Duodenal mucosa (tissue), 2 donors: ENCODE measurements at regions not wholly inside any gene's neighbourhood (a gene's known extent, or its start where the extent isn't known, plus 50 kb on each side); places are given as distances from the start of the nearest gene placed in this dataset.

Experiments used
- H3K27ac ChIP-seq: one replicate; pipeline ENCODE4 v1.7.0; 2013; ENCODE audit warnings: low read depth, low read length
- H3K27me3 ChIP-seq, 2 donors: one replicate each; pipeline ENCODE4 v1.7.0; 2013; ENCODE audit warnings: low read length in 2 of 2, control low read depth in 1 of 2; ENCODE audit not compliant: insufficient read depth in 2 of 2, control insufficient read depth in 1 of 2
- H3K36me3 ChIP-seq, 2 donors: one replicate each; pipeline ENCODE4 v1.7.0; 2013; ENCODE audit warnings: low read length in 2 of 2, control low read depth in 1 of 2; ENCODE audit not compliant: insufficient read depth in 2 of 2, control insufficient read depth in 1 of 2
- H3K4me1 ChIP-seq, 2 donors: one replicate each; pipeline ENCODE4 v1.7.0; 2013; ENCODE audit warnings: low read length in 2 of 2, control low read depth in 1 of 2; ENCODE audit not compliant: insufficient read depth in 2 of 2, control insufficient read depth in 1 of 2
- H3K4me3 ChIP-seq, 2 donors: one replicate each; pipeline ENCODE4 v1.7.0; 2013; ENCODE audit warnings: low read length in 2 of 2, low read depth in 1 of 2
- H3K9ac ChIP-seq, 2 donors: one replicate each; pipeline ENCODE4 v1.7.0; 2013; ENCODE audit warnings: low read length in 2 of 2, low read depth in 1 of 2
- H3K9me3 ChIP-seq, 2 donors: one replicate each; pipeline ENCODE4 v1.7.0; 2013; ENCODE audit warnings: low read length in 2 of 2, control low read depth in 1 of 2; ENCODE audit not compliant: control insufficient read depth in 1 of 2

GRCh38 chr11:10927538-10927937 is 69.7 kb upstream of the ZBED5 start:
- H3K36me3 ChIP-seq: no peaks in the 10 kb centered on the region
- H3K4me1 ChIP-seq: peaks cover 18 to 22% of the 10 kb centered on the region in 2 donors
- H3K9me3 ChIP-seq: no peaks in the 10 kb centered on the region
- H3K27ac ChIP-seq: no peak overlapping the region
- H3K4me3 ChIP-seq: no peak overlapping the region
- peaks cover 0 to 4% of the 10 kb centered on the region in 2 donors for H3K27me3 ChIP-seq
- H3K9ac ChIP-seq: no peak overlapping the region

DNA sequence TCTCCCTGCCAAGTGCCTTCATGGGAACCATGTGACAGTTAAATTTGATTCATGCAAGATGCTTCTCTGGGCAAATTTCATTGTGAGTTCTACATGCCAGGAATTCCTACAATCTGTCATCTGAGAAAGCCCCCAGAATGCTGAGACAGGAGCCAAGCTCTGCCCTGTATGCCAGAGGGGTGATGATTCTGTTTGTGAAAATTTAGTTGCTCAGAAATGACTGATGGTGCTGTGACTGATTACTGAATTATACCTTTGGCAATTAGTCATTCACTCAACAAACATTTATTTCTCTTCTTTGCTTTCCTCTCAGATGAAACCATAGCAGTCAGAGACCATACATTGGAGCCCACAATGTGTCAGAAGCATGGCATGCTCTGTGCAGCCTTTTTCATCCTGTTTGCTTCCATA is 69.0 kb upstream of the ZBED5 start:
- no peaks in the 10 kb centered on the region for H3K9me3 ChIP-seq
- no peaks in the 10 kb centered on the region for H3K36me3 ChIP-seq
- no peak overlapping the region for H3K27ac ChIP-seq
- peaks cover 17 to 18% of the 10 kb centered on the region in 2 donors for H3K4me1 ChIP-seq
- no peak overlapping the region for H3K4me3 ChIP-seq
- no peak overlapping the region for H3K9ac ChIP-seq
- H3K27me3 ChIP-seq: peaks cover 0 to 4% of the 10 kb centered on the region in 2 donors

- Histone ChIP-seq H3K9me3 (no peaks in the 10 kb centered on the region), H3K4me1 (peaks cover 13 to 18% of the 10 kb centered on the region in 2 donors), H3K36me3 (no peaks in the 10 kb centered on the region), H3K27ac (no peak overlapping the region), H3K9ac (no peak overlapping the region), H3K4me3 (no peak overlapping the region), H3K27me3 (peaks cover 0 to 2% of the 10 kb centered on the region in 2 donors)
Observed at GRCh38 chr11:10925149-10925926, 67.5 kb upstream of the ZBED5 start.

DNA sequence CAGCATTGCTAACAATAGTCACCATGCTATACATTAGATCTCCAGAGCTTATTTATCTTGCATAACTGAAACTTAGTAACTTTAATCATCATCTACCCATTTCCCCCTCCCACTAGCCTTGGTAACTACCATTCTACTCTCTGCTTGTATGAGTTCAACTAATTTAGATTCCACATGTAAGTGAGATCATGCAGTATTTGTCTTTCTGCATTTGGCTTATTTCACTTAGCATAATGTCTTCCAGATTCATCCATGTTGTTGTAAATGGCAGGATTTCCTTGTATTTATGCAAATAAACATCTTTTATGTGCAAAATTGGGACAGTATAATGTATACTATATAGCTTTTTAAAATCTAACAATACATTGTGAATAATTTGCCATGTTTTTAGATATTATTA is 66.0 kb upstream of the ZBED5 start:
- Histone ChIP-seq H3K4me3 (no peak overlapping the region), H3K27me3 (no peaks in the 10 kb centered on the region), H3K9ac (no peak overlapping the region), H3K4me1 (peaks cover 11 to 13% of the 10 kb centered on the region in 2 donors), H3K9me3 (no peaks in the 10 kb centered on the region), H3K27ac (no peak overlapping the region), H3K36me3 (no peaks in the 10 kb centered on the region)

DNA sequence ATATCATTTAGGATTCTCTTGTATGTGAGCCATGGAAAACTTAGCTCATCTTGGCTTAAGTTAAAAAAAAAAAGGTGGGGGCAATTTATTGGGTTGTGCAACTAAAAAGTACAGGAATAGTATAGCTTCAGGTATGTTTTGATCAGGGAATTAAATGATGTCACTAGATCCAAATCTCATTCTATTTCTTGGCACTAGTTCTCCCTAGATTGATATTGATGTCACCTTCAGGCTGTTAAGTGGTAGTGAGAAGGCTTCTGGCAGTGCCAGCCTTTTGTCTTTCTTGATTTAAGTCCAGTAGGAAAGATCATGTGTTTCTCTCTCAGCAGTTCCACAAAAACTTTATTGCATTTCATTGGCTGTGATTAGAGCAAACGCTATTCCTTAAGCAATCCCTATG is 65.0 kb upstream of the ZBED5 start:
- Histone ChIP-seq H3K27me3 (no peaks in the 10 kb centered on the region), H3K4me3 (no peak overlapping the region), H3K36me3 (no peaks in the 10 kb centered on the region), H3K9me3 (no peaks in the 10 kb centered on the region), H3K4me1 (peaks cover 11% of the 10 kb centered on the region in 2 donors), H3K9ac (no peak overlapping the region), H3K27ac (no peak overlapping the region)

DNA sequence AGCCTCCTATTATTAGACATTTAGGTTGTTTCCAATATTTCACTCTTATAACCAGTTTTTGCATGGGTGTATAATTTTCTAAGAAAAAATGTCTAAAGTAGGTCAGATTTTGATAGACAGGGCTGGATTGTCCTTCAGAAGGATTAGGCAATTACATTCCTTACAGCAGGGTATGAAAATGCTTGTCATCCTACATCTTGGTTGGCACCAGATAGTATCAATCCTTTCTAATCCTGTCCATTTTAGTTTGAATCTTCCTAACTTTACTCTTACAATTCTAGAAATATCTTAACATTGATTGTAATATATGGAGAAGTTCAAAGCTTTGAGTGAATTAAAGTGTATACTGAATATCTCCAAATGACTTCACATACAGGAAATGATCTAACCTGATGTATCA is 63.0 kb upstream of the ZBED5 start:
- Histone ChIP-seq H3K9me3 (no peaks in the 10 kb centered on the region), H3K27me3 (no peaks in the 10 kb centered on the region), H3K36me3 (no peaks in the 10 kb centered on the region), H3K4me3 (no peak overlapping the region), H3K4me1 (no peaks in the 10 kb centered on the region), H3K27ac (no peak overlapping the region), H3K9ac (no peak overlapping the region)

GRCh38 chr11:10920205-10920604 is 62.4 kb upstream of the ZBED5 start:
- H3K36me3 ChIP-seq: no peaks in the 10 kb centered on the region
- H3K4me1 ChIP-seq: no peaks in the 10 kb centered on the region
- no peak overlapping the region for H3K4me3 ChIP-seq
- H3K9ac ChIP-seq: no peak overlapping the region
- H3K27me3 ChIP-seq: no peaks in the 10 kb centered on the region
- no peak overlapping the region for H3K27ac ChIP-seq
- no peaks in the 10 kb centered on the region for H3K9me3 ChIP-seq

GRCh38 chr11:10918698-10919097 is 60.8 kb upstream of the ZBED5 start:
- Histone ChIP-seq H3K27me3 (no peaks in the 10 kb centered on the region), H3K4me3 (no peak overlapping the region), H3K9ac (no peak overlapping the region), H3K4me1 (no peaks in the 10 kb centered on the region), H3K9me3 (no peaks in the 10 kb centered on the region), H3K36me3 (no peaks in the 10 kb centered on the region), H3K27ac (no peak overlapping the region)

DNA sequence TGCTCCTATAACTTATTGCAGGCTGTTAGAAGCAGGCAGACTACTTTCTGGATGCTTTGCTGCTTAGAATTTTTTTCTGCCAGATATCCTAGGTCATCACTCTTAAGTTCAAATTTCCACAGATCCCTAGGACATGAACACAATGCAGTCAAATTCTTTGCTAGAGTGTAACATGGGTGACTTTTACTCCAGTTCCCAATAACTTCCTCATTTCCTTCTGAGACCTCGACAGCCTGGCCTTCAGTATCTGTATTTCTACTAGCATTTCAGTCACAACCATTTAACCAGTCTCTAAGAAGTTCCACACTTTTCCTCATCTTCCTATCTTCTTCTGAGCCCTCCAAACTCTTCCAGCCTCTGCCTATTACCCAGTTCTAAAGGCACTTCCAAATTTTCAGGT is 60.4 kb upstream of the ZBED5 start:
- no peaks in the 10 kb centered on the region for H3K36me3 ChIP-seq
- H3K9me3 ChIP-seq: no peaks in the 10 kb centered on the region
- H3K27me3 ChIP-seq: no peaks in the 10 kb centered on the region
- no peak overlapping the region for H3K9ac ChIP-seq
- H3K4me1 ChIP-seq: no peaks in the 10 kb centered on the region
- no peak overlapping the region for H3K4me3 ChIP-seq
- no peak overlapping the region for H3K27ac ChIP-seq

GRCh38 chr11:10917802-10918201 is 59.9 kb upstream of the ZBED5 start:
- Histone ChIP-seq H3K9ac (no peak overlapping the region), H3K27me3 (no peaks in the 10 kb centered on the region)

More at GRCh38 chr11:10917802-10918201, 59.9 kb upstream of the ZBED5 start:
- no peaks in the 10 kb centered on the region for H3K9me3 ChIP-seq
- no peak overlapping the region for H3K4me3 ChIP-seq
- H3K36me3 ChIP-seq: no peaks in the 10 kb centered on the region
- no peak overlapping the region for H3K27ac ChIP-seq
- H3K4me1 ChIP-seq: no peaks in the 10 kb centered on the region
